IMR-90 (cell line): ENCODE measurements at regions not wholly inside any gene's neighbourhood (a gene's known extent, or its start where the extent isn't known, plus 50 kb on each side); places are given as distances from the start of the nearest gene placed in this dataset.
"Not testable (repeated sequence)": the region's sequence is repeated elsewhere in the genome, so short reads cannot be mapped to it uniquely, and the experiment has no call there.

Experiments used
- ATAC-seq: fragments of 200-7000 bp; cut with Tn5 transposase; 2 replicates; pipeline ENCODE4 v1.9.1; 2020; ENCODE audit warnings: low read depth, mild to moderate bottlenecking, moderate library complexity
- BruUV-seq: library from RNA; stranded (reverse); fragments of 400-500 nt; replicated peaks from 2 replicates; lab custom pipeline; 2021; lab: Mats Ljungman, UMichigan
- CTCF ChIA-PET: fragments of 300-600 bp; formaldehyde crosslinking; extraction: SDS; loops from one replicate; lab custom pipeline; 2021; ENCODE audit warnings: antibody characterized with exemption; lab: Yijun Ruan, JAX
- POLR2A ChIA-PET: fragments of 300-600 bp; sonication (Branson Sonifier 250); formaldehyde crosslinking; loops from one replicate; lab custom pipeline; 2022; ENCODE audit warnings: antibody characterized with exemption; ENCODE audit not compliant: unreplicated experiment; lab: Charles Lee
- DNase-seq: peaks from one replicate; pipeline ENCODE4 v3.0.0; 2013
- H2AFZ ChIP-seq: replicated peaks from 2 replicates; pipeline ENCODE3; 2013; ENCODE audit warnings: low read length, mild to moderate bottlenecking; ENCODE audit not compliant: poor library complexity
- H2AK5ac ChIP-seq: 2 replicates; pipeline ENCODE4 v1.6.1; 2013; ENCODE audit warnings: low read depth, low read length, inconsistent platforms
- H2AK9ac ChIP-seq: replicated peaks from 2 replicates; pipeline ENCODE3; 2013; ENCODE audit warnings: mild to moderate bottlenecking, low read depth, low read length, moderate library complexity; ENCODE audit not compliant: poor library complexity
- H2BK120ac ChIP-seq: 2 replicates; pipeline ENCODE4 v1.6.1; 2013; ENCODE audit warnings: low read depth, low read length, inconsistent platforms
- H2BK15ac ChIP-seq: 3 replicates; pipeline ENCODE4 v1.6.1; 2013; ENCODE audit warnings: low read depth, low read length, inconsistent platforms
- H2BK20ac ChIP-seq: 2 replicates; pipeline ENCODE4 v1.6.1; 2013; ENCODE audit warnings: low read depth, mild to moderate bottlenecking, inconsistent platforms, low read length, moderate library complexity
- H2BK5ac ChIP-seq: 2 replicates; pipeline ENCODE4 v1.6.1; 2013; ENCODE audit warnings: mild to moderate bottlenecking, low read depth, low read length, inconsistent platforms; ENCODE audit not compliant: poor library complexity, severe bottlenecking
- H3K14ac ChIP-seq: replicated peaks from 2 replicates; pipeline ENCODE4 v1.6.1; 2013; ENCODE audit warnings: low read depth, low read length, inconsistent platforms
- H3K18ac ChIP-seq: 2 replicates; pipeline ENCODE4 v1.6.1; 2013; ENCODE audit warnings: low read depth, low read length, control low read depth
- H3K23ac ChIP-seq: 2 replicates; pipeline ENCODE4 v1.6.1; 2013; ENCODE audit warnings: low read depth, low read length, inconsistent platforms
- H3K27ac ChIP-seq: 2 replicates; pipeline ENCODE4 v1.5.1; 2013; ENCODE audit warnings: mild to moderate bottlenecking, control low read depth, low read length; ENCODE audit not compliant: insufficient read depth
- H3K27me3 ChIP-seq: 2 replicates; pipeline ENCODE4 v1.6.1; 2013; ENCODE audit warnings: low read length; ENCODE audit not compliant: control insufficient read depth, insufficient read depth
- H3K36me3 ChIP-seq: 2 replicates; pipeline ENCODE4 v1.6.1; 2013; ENCODE audit warnings: low read length, mixed read lengths; ENCODE audit not compliant: control insufficient read depth, insufficient read depth
- H3K4ac ChIP-seq: 2 replicates; pipeline ENCODE4 v1.6.1; 2013; ENCODE audit warnings: low read depth, low read length, inconsistent platforms
- H3K4me1 ChIP-seq: 2 replicates; pipeline ENCODE4 v1.6.1; 2013; ENCODE audit warnings: low read length, mixed read lengths; ENCODE audit not compliant: control insufficient read depth, insufficient read depth
- H3K4me2 ChIP-seq: 2 replicates; pipeline ENCODE4 v1.6.1; 2013; ENCODE audit warnings: low read depth, mild to moderate bottlenecking, control low read depth, low read length, moderate library complexity
- H3K4me3 ChIP-seq: 2 replicates; pipeline ENCODE4 v1.5.1; 2013; ENCODE audit warnings: low read depth, mild to moderate bottlenecking, control low read depth, low read length, moderate library complexity; ENCODE audit not compliant: insufficient read depth
- H3K56ac ChIP-seq: 2 replicates; pipeline ENCODE4 v1.6.1; 2013; ENCODE audit warnings: low read length, inconsistent platforms; ENCODE audit not compliant: insufficient read depth; ENCODE audit errors: extremely low read depth
- H3K79me1 ChIP-seq, 2 experiments: 2 replicates each; pipeline ENCODE4 v1.6.1; 2013; ENCODE audit warnings: low read length in 2 of 2, inconsistent platforms in 1 of 2, low read depth in 1 of 2
- H3K9ac ChIP-seq: 2 replicates; pipeline ENCODE4 v1.6.1; 2013; ENCODE audit warnings: low read depth, low read length, control low read depth
- H3K9me1 ChIP-seq: 2 replicates; pipeline ENCODE4 v1.6.1; 2013; ENCODE audit warnings: low read length, inconsistent platforms; ENCODE audit not compliant: insufficient read depth
- H3K9me3 ChIP-seq: 2 replicates; pipeline ENCODE4 v1.6.1; 2013; ENCODE audit warnings: low read length; ENCODE audit not compliant: control insufficient read depth, insufficient read depth
- H4K20me1 ChIP-seq: 2 replicates; pipeline ENCODE4 v1.6.1; 2013; ENCODE audit warnings: low read length, inconsistent platforms; ENCODE audit not compliant: insufficient read depth
- H4K5ac ChIP-seq: 2 replicates; pipeline ENCODE4 v1.6.1; 2013; ENCODE audit warnings: mild to moderate bottlenecking, low read depth, low read length, control low read depth
- H4K8ac ChIP-seq, 2 experiments: 2 replicates each; pipeline ENCODE4 v1.6.1; 2013; ENCODE audit warnings: low read depth in 2 of 2, low read length in 2 of 2, control low read depth in 1 of 2, inconsistent platforms in 1 of 2
- H4K91ac ChIP-seq: 2 replicates; pipeline ENCODE4 v1.6.1; 2013; ENCODE audit warnings: low read depth, low read length, inconsistent platforms; ENCODE audit not compliant: insufficient read depth
- WGBS, 2 experiments: methylation state at CpG; one replicate each; pipeline versions ENCODE4 v1.1.5 to v1.1.7; 2013; ENCODE audit warnings: missing lambda C conversion rate in 2 of 2; ENCODE audit not compliant: insufficient read length in 1 of 2; ENCODE audit errors: extremely low coverage in 2 of 2; 5-methylcytosine and 5-hydroxymethylcytosine counted together
- dilution Hi-C: fragments of 300-500 bp; cut with HindIII; formaldehyde crosslinking; loops from one replicate; pipeline ENCODE4 v1.14.3; 2018; ENCODE audit warnings: low sequenced_read_pairs; ENCODE audit not compliant: unreplicated experiment
- in situ Hi-C: fragments of 300-500 bp; cut with MboI; formaldehyde crosslinking; loops from 3 replicates; pipeline ENCODE4 v1.14.3; 2019; ENCODE audit warnings: low sequenced_read_pairs, inconsistent platforms, mixed read lengths
- intact Hi-C: fragments of 100-400 bp; cut with micrococcal nuclease; formaldehyde crosslinking; loops from 2 replicates; pipeline ENCODE4 v1.10.0; 2022

- intact Hi-C loops, ATAC-seq, H3K27ac ChIP-seq: not testable (repeated sequence)
Measured at GRCh38 chr3:176016203-176016602, 1157.1 kb downstream of the NAALADL2 start.

GRCh38 chr3:176015228-176015627 lies 1156.1 kb downstream of the NAALADL2 start:
- H2AFZ ChIP-seq, H4K91ac ChIP-seq, H3K14ac ChIP-seq, H3K56ac ChIP-seq, H3K23ac ChIP-seq, H3K36me3 ChIP-seq, H3K4me3 ChIP-seq, POLR2A ChIA-PET, H3K27ac ChIP-seq, H2BK15ac ChIP-seq, H3K9me3 ChIP-seq, H4K20me1 ChIP-seq, DNase-seq, BruUV-seq, H3K4ac ChIP-seq, CTCF ChIA-PET, H3K9ac ChIP-seq, H3K18ac ChIP-seq, H3K9me1 ChIP-seq, H2AK9ac ChIP-seq, H2BK5ac ChIP-seq, H4K5ac ChIP-seq, H2BK20ac ChIP-seq, H3K27me3 ChIP-seq, H2BK120ac ChIP-seq, ATAC-seq, intact Hi-C loops, H3K4me1 ChIP-seq, in situ Hi-C loops, H3K4me2 ChIP-seq, H2AK5ac ChIP-seq, H3K79me1 ChIP-seq, H4K8ac ChIP-seq, dilution Hi-C loops: not testable (repeated sequence)
- WGBS, 2 experiments = no CpG with 5 or more reads among the region's 5 CpGs

More at GRCh38 chr3:176016203-176016602, 1157.1 kb downstream of the NAALADL2 start:
- H2AK9ac ChIP-seq, H3K14ac ChIP-seq, H3K79me1 ChIP-seq, H4K20me1 ChIP-seq, H2BK15ac ChIP-seq, H3K23ac ChIP-seq, H3K56ac ChIP-seq, H3K18ac ChIP-seq, dilution Hi-C loops, CTCF ChIA-PET, H2BK120ac ChIP-seq, H4K8ac ChIP-seq, H3K36me3 ChIP-seq, POLR2A ChIA-PET, H3K27me3 ChIP-seq, H3K4ac ChIP-seq, BruUV-seq, H3K4me1 ChIP-seq, H3K9me1 ChIP-seq, H2BK5ac ChIP-seq, H4K5ac ChIP-seq, H2AFZ ChIP-seq, H3K9me3 ChIP-seq, H4K91ac ChIP-seq, DNase-seq, in situ Hi-C loops, H2AK5ac ChIP-seq, H3K4me2 ChIP-seq, H3K4me3 ChIP-seq, H2BK20ac ChIP-seq, H3K9ac ChIP-seq: not testable (repeated sequence)
- WGBS, 2 experiments = 94% methylated on average over 9 of the region's 20 CpGs; no CpG with 5 or more reads in 1 of the 2 experiments
